Activated CD4-positive, alpha-beta T cell treated with anti-CD3 and anti-CD28 coated beads for 36 hours (primary cell): ENCODE measurements at regions not wholly inside any gene's neighbourhood (a gene's known extent, or its start where the extent isn't known, plus 50 kb on each side); places are given as distances from the start of the nearest gene placed in this dataset.
A peak's percentile ranks its signal among the peaks of the same experiment; 100 is the strongest.

Experiments
- ATAC-seq: fragments of 200-7000 bp; cut with Tn5 transposase; one replicate; pipeline ENCODE4 v1.10.0; 2021; ENCODE audit warnings: mild to moderate bottlenecking, moderate library complexity
- CTCF ChIA-PET: fragments of 350-600 bp; sonication (Branson Sonifier 250); formaldehyde crosslinking; loops from one replicate; lab custom pipeline; 2021; ENCODE audit warnings: antibody characterized with exemption; lab: Charles Lee
- POLR2A ChIA-PET: fragments of 350-600 bp; sonication (Branson Sonifier 250); formaldehyde crosslinking; loops from one replicate; lab custom pipeline; 2021; ENCODE audit warnings: antibody characterized with exemption, inconsistent platforms; lab: Charles Lee
- DNase-seq: peaks from one replicate; pipeline ENCODE4 v3.0.0-alpha.2; 2020
- H3K27ac Mint-ChIP-seq: one replicate; pipeline ENCODE4 v1.8.0; 2021; ENCODE audit warnings: mixed read lengths
- H3K27me3 Mint-ChIP-seq: one replicate; pipeline ENCODE4 v1.8.0; 2021; ENCODE audit warnings: mixed read lengths
- H3K36me3 Mint-ChIP-seq: one replicate; pipeline ENCODE4 v1.8.0; 2021; ENCODE audit warnings: low read depth, mixed read lengths
- H3K4me1 Mint-ChIP-seq: one replicate; pipeline ENCODE4 v1.8.0; 2021; ENCODE audit warnings: mixed read lengths
- H3K4me3 Mint-ChIP-seq: one replicate; pipeline ENCODE4 v1.8.0; 2021; ENCODE audit warnings: mild to moderate bottlenecking, moderate library complexity, mixed read lengths
- H3K9me3 Mint-ChIP-seq: one replicate; pipeline ENCODE4 v1.8.0; 2021; ENCODE audit warnings: low read depth, mixed read lengths
- intact Hi-C, 2 experiments: fragments of 100-400 bp; cut with DNase I in 1 of 2; cut with micrococcal nuclease in 1 of 2; formaldehyde crosslinking; loops; one replicate each; pipeline versions ENCODE4 v1.14.2 to v1.15.1; 2022 to 2024; cut with DNase I, micrococcal nuclease

- H3K4me1 Mint-ChIP-seq: no peaks in the 10 kb centered on the region
- POLR2A ChIA-PET: no interaction called here
- no peaks in the 10 kb centered on the region for H3K9me3 Mint-ChIP-seq
- CTCF ChIA-PET: interaction anchor here (0.8 kb wide), 1 partner anchor 13 kb away, joined by 3 read pairs; no protein-coding TSS in a partner anchor
- ATAC-seq (no peak), DNase-seq (no peak)
- peaks cover 6% of the 10 kb centered on the region for H3K27me3 Mint-ChIP-seq
- H3K27ac Mint-ChIP-seq: no peak overlapping the region
- H3K36me3 Mint-ChIP-seq: no peaks in the 10 kb centered on the region
- H3K4me3 Mint-ChIP-seq: no peak overlapping the region
- intact Hi-C loops: no loop called here
Measured at GRCh38 chr4:123517971-123518370, 121.4 kb downstream of the SPRY1 start.

GRCh38 chr4:123520325-123520724 is 123.7 kb downstream of the SPRY1 start:
- Mint-ChIP-seq H3K27me3 (no peaks in the 10 kb centered on the region), H3K4me1 (no peaks in the 10 kb centered on the region), H3K9me3 (no peaks in the 10 kb centered on the region), H3K36me3 (no peaks in the 10 kb centered on the region), H3K27ac (no peak overlapping the region), H3K4me3 (no peak overlapping the region)
- POLR2A ChIA-PET: no interaction called here
- intact Hi-C loops: no loop called here
- DNase-seq (no peak), ATAC-seq (no peak)
- CTCF ChIA-PET: no interaction called here

GRCh38 chr4:123522081-123522480 is 125.5 kb downstream of the SPRY1 start:
- intact Hi-C loops: no loop called here
- Mint-ChIP-seq H3K36me3 (no peaks in the 10 kb centered on the region), H3K4me1 (peaks cover 10% of the 10 kb centered on the region), H3K27me3 (peaks cover 4% of the 10 kb centered on the region), H3K9me3 (no peaks in the 10 kb centered on the region), H3K27ac (no peak overlapping the region), H3K4me3 (no peak overlapping the region)
- CTCF ChIA-PET: interaction anchor here (0.6 kb wide), 1 partner anchor 776 kb away, joined by 3 read pairs; no protein-coding TSS in a partner anchor
- ATAC-seq: no peak
- no peak for DNase-seq
- POLR2A ChIA-PET: no interaction called here

- CTCF ChIA-PET: no interaction called here
- peaks cover 4% of the 10 kb centered on the region for H3K27me3 Mint-ChIP-seq
- H3K36me3 Mint-ChIP-seq: no peaks in the 10 kb centered on the region
- POLR2A ChIA-PET: no interaction called here
- intact Hi-C loops: no loop called here
- no peak for DNase-seq
- H3K4me1 Mint-ChIP-seq: peaks cover 10% of the 10 kb centered on the region
- H3K27ac Mint-ChIP-seq: no peak overlapping the region
- no peaks in the 10 kb centered on the region for H3K9me3 Mint-ChIP-seq
- no peak for ATAC-seq
- no peak overlapping the region for H3K4me3 Mint-ChIP-seq
Measured at GRCh38 chr4:123522646-123523045, 126.1 kb downstream of the SPRY1 start.

GRCh38 chr4:123524958-123525628 is 128.5 kb downstream of the SPRY1 start:
- peaks cover 4% of the 10 kb centered on the region for H3K27me3 Mint-ChIP-seq
- POLR2A ChIA-PET: no interaction called here
- CTCF ChIA-PET: no interaction called here
- ATAC-seq (no peak), DNase-seq (no peak)
- no peak overlapping the region for H3K27ac Mint-ChIP-seq
- intact Hi-C loops: no loop called here
- peaks cover 10% of the 10 kb centered on the region for H3K4me1 Mint-ChIP-seq
- H3K9me3 Mint-ChIP-seq: no peaks in the 10 kb centered on the region
- H3K4me3 Mint-ChIP-seq: no peak overlapping the region
- H3K36me3 Mint-ChIP-seq: no peaks in the 10 kb centered on the region

- no peak overlapping the region for H3K4me3 Mint-ChIP-seq
- intact Hi-C loops: no loop called here
- no peak overlapping the region for H3K27ac Mint-ChIP-seq
- peaks cover 10% of the 10 kb centered on the region for H3K4me1 Mint-ChIP-seq
- DNase-seq (peak; percentile 45), ATAC-seq (peak; percentile 64)
- ChIA-PET POLR2A (no interaction called here), CTCF (interaction anchor here (0.5 to 1.3 kb wide), 2 partner anchors 31 to 38 kb away, joined by 3 to 5 read pairs; no protein-coding TSS in a partner anchor)
- no peaks in the 10 kb centered on the region for H3K9me3 Mint-ChIP-seq
- H3K27me3 Mint-ChIP-seq: peaks cover 4% of the 10 kb centered on the region
- H3K36me3 Mint-ChIP-seq: no peaks in the 10 kb centered on the region
Measured at GRCh38 chr4:123526511-123526910, 129.9 kb downstream of the SPRY1 start.

- no peaks in the 10 kb centered on the region for H3K36me3 Mint-ChIP-seq
- ATAC-seq: no peak
- CTCF ChIA-PET: interaction anchor here (1.1 kb wide), 1 partner anchor 24 kb away, joined by 3 read pairs; no protein-coding TSS in a partner anchor
Measured at GRCh38 chr4:123528501-123529277, 132.1 kb downstream of the SPRY1 start.

GRCh38 chr4:123529278-123529568 is 132.6 kb downstream of the SPRY1 start:
- ChIA-PET POLR2A (no interaction called here), CTCF (interaction anchor here (1.0 to 1.1 kb wide), 2 partner anchors 24 to 132 kb away, joined by 3 read pairs; partner anchors contain the start of gene SPRY1)
- Mint-ChIP-seq H3K4me1 (peaks cover 10% of the 10 kb centered on the region), H3K9me3 (peaks cover 2% of the 10 kb centered on the region), H3K27me3 (peaks cover 4% of the 10 kb centered on the region), H3K36me3 (no peaks in the 10 kb centered on the region), H3K27ac (no peak overlapping the region), H3K4me3 (no peak overlapping the region)
- intact Hi-C loops: no loop called here
- DNase-seq (no peak), ATAC-seq (no peak)

More at GRCh38 chr4:123528501-123529277, 132.1 kb downstream of the SPRY1 start:
- H3K27ac Mint-ChIP-seq: no peak overlapping the region
- no peak for DNase-seq
- H3K4me1 Mint-ChIP-seq: peaks cover 10% of the 10 kb centered on the region
- H3K9me3 Mint-ChIP-seq: no peaks in the 10 kb centered on the region
- H3K27me3 Mint-ChIP-seq: peaks cover 4% of the 10 kb centered on the region
- intact Hi-C loops: no loop called here
- POLR2A ChIA-PET: no interaction called here
- no peak overlapping the region for H3K4me3 Mint-ChIP-seq

GRCh38 chr4:123530357-123530756 is 133.8 kb downstream of the SPRY1 start:
- Mint-ChIP-seq H3K4me1 (peaks cover 10% of the 10 kb centered on the region), H3K4me3 (no peak overlapping the region), H3K9me3 (peaks cover 2% of the 10 kb centered on the region), H3K27me3 (peaks cover 4% of the 10 kb centered on the region), H3K36me3 (no peaks in the 10 kb centered on the region), H3K27ac (no peak overlapping the region)
- no peak for DNase-seq
- ChIA-PET CTCF (no interaction called here), POLR2A (no interaction called here)
- intact Hi-C loops: no loop called here
- no peak for ATAC-seq

GRCh38 chr4:123535037-123535748 is 138.6 kb downstream of the SPRY1 start:
- Mint-ChIP-seq H3K4me3 (no peak overlapping the region), H3K27me3 (no peaks in the 10 kb centered on the region), H3K27ac (no peak overlapping the region), H3K4me1 (peaks cover 4% of the 10 kb centered on the region), H3K9me3 (peaks cover 2% of the 10 kb centered on the region), H3K36me3 (no peaks in the 10 kb centered on the region)
- intact Hi-C loops: no loop called here
- ChIA-PET POLR2A (no interaction called here), CTCF (interaction anchor here (0.6 to 1.9 kb wide), 3 partner anchors 11 to 45 kb away, joined by 3 to 7 read pairs (median 3); no protein-coding TSS in a partner anchor)
- ATAC-seq (no peak), DNase-seq (no peak)

- no peak for DNase-seq
- Mint-ChIP-seq H3K4me3 (no peak overlapping the region), H3K27me3 (no peaks in the 10 kb centered on the region), H3K27ac (no peak overlapping the region), H3K9me3 (peaks cover 2% of the 10 kb centered on the region), H3K4me1 (peaks cover 4% of the 10 kb centered on the region), H3K36me3 (no peaks in the 10 kb centered on the region)
- CTCF ChIA-PET: interaction anchor here (1.9 kb wide), 1 partner anchor 29 kb away, joined by 7 read pairs; no protein-coding TSS in a partner anchor
- no peak for ATAC-seq
- intact Hi-C loops: no loop called here
- POLR2A ChIA-PET: no interaction called here
Measured at GRCh38 chr4:123536225-123536624, 139.6 kb downstream of the SPRY1 start.
